AG04449 (cell line): ENCODE measurements at regions not wholly inside any gene's neighbourhood (a gene's known extent, or its start where the extent isn't known, plus 50 kb on each side); places are given as distances from the start of the nearest gene placed in this dataset.

Experiments used
- CTCF ChIA-PET: fragments of 350-600 bp; formaldehyde crosslinking; extraction: SDS; loops from one replicate; lab custom pipeline; 2021; ENCODE audit warnings: antibody characterized with exemption; lab: Yijun Ruan, JAX
- POLR2A ChIA-PET: fragments of 400-600, 350-600 bp; formaldehyde crosslinking; extraction: SDS; loops from one replicate; lab custom pipeline; 2020; ENCODE audit warnings: antibody characterized with exemption, inconsistent platforms; lab: Yijun Ruan, JAX
- DNase-seq: peaks from one replicate; pipeline ENCODE4 v3.0.0-alpha.2; 2010; ENCODE audit warnings: low read depth, low spot score
- H3K4me3 ChIP-seq: 2 replicates; pipeline ENCODE4 v1.5.1; 2011; ENCODE audit warnings: low read depth, mild to moderate bottlenecking, control low read depth, low read length
- TF ChIP-seq, protein P1 (sequence below): IDR thresholded peaks from one replicate; pipeline ENCODE4 v1.5.1; 2011; ENCODE audit warnings: mild to moderate bottlenecking, moderate library complexity, low read length, control low read depth, inconsistent platforms; ENCODE audit not compliant: insufficient read depth; ENCODE audit errors: missing control alignments

DNA sequence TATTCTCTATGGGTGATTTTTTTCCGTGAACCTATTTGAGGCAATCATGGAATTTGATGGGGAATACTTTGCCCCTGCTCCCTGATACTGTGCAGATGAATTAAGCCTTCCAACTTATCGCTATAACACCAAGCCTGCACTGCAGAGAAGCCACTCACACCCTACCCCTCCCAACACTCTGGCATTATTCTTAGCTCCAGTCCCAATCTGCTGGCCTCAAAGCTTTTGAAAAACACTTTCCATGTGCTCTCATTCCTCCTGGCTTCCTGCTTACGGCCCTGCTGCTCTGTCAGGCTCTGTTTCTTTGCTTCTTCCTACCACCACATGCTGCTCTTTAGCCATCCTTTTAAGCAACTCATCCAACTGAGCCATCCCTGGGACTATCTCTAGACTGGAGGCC, 327.8 kb upstream of the SLCO3A1 start:
- TF ChIP-seq, protein P1, sequence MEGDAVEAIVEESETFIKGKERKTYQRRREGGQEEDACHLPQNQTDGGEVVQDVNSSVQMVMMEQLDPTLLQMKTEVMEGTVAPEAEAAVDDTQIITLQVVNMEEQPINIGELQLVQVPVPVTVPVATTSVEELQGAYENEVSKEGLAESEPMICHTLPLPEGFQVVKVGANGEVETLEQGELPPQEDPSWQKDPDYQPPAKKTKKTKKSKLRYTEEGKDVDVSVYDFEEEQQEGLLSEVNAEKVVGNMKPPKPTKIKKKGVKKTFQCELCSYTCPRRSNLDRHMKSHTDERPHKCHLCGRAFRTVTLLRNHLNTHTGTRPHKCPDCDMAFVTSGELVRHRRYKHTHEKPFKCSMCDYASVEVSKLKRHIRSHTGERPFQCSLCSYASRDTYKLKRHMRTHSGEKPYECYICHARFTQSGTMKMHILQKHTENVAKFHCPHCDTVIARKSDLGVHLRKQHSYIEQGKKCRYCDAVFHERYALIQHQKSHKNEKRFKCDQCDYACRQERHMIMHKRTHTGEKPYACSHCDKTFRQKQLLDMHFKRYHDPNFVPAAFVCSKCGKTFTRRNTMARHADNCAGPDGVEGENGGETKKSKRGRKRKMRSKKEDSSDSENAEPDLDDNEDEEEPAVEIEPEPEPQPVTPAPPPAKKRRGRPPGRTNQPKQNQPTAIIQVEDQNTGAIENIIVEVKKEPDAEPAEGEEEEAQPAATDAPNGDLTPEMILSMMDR = no peak
- ChIA-PET POLR2A (no interaction called here), CTCF (interaction anchor here (0.7 to 1.9 kb wide), 2 partner anchors 223 to 224 kb away, joined by 3 to 9 read pairs; no protein-coding TSS in a partner anchor)

DNA sequence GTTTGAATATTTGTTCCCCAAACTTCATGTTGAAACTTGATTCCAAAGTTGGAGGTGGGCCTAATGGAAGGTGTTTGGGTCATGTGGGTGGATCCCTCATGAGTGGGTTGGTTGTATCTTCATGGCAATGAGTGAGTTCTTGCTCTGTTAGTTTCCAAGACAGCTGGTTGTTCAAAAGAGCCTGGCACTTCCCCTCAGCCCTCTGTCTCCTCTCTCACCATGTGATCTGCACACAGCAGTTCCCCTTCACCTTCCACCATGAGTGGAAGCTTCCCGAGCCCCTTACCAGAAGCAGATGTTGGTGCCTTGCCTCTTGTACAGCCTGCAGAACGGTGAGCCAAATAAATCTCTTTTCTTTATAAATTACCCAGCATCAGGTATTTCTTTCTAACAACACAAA, 327.1 kb upstream of the SLCO3A1 start:
- TF ChIP-seq, protein P1 = no peak
- POLR2A ChIA-PET = no interaction called here
- no peak for DNase-seq
- H3K4me3 ChIP-seq = no peak overlapping the region
- CTCF ChIA-PET = interaction anchor here (1.9 kb wide), 1 partner anchor 224 kb away, joined by 9 read pairs; no protein-coding TSS in a partner anchor

More for the DNA sequence above, 327.8 kb upstream of the SLCO3A1 start:
- H3K4me3 ChIP-seq = no peak overlapping the region
- no peak for DNase-seq

DNA sequence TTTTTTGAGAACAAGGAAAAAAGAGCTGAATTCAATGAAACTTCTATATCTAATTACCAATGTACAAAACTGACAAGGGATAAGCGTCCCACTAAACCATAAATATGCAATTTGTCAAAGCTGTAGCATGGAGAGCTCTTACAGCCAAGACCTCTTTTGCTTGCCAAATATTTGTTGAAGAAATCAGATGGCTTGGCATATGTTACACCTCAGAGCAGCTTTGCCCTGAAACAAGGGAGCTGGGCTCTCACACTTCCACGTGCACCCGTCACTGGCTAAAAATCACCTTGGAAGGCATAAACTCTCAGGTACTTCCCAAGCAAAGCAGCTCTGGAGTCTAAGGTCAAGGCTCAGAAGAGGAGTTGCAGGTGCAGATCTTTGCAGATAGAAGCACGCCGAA, 324.7 kb upstream of the SLCO3A1 start:
- ChIA-PET POLR2A (no interaction called here), CTCF (no interaction called here)
- H3K4me3 ChIP-seq = no peak overlapping the region
- TF ChIP-seq, protein P1 = no peak
- DNase-seq = no peak

DNA sequence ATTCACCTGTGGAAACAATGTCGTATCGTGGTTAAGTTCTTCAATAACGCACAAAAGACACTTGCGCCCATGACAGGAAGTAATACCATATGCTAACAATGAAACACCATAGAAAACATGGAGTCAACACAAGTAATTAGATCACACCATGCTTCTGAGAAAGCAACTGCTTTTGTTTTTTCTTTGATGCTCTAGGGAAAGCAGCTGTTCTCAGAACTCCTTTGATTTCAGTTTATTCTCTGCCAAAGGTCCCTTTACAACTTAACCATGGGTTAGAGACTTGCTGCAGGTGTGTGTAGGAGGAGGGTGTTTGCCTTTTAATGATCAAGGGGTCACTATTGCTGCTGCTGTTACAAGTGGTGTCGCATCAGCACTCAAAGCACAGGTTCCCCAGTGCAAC, 324.0 kb upstream of the SLCO3A1 start:
- CTCF ChIA-PET = interaction anchor here (1.9 kb wide), 1 partner anchor 227 kb away, joined by 5 read pairs; no protein-coding TSS in a partner anchor
- POLR2A ChIA-PET = no interaction called here
- TF ChIP-seq, protein P1 = no peak
- DNase-seq = no peak
- H3K4me3 ChIP-seq = no peak overlapping the region

DNA sequence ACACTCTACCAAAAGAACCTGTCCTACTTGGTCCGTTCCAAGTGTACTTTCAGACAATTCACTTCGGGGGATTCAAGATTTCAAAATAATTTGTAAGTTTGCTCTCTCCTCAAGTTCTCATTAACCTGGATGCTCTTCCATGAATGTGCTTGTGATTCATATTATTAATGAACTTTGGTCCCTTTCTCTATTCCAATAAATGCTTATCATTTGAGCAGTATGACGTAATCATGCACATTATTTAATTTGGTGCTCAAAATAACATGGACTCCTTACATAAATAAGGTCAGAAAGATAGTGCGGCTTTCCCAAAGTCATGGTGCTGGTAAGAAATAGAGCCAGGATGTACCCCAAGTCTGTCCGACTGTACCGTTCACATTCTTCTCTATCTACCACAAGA, 323.2 kb upstream of the SLCO3A1 start:
- DNase-seq = no peak
- H3K4me3 ChIP-seq = no peak overlapping the region
- CTCF ChIA-PET = interaction anchor here (1.9 kb wide), 1 partner anchor 228 kb away, joined by 5 read pairs; no protein-coding TSS in a partner anchor
- POLR2A ChIA-PET = no interaction called here
- TF ChIP-seq, protein P1 = no peak

DNA sequence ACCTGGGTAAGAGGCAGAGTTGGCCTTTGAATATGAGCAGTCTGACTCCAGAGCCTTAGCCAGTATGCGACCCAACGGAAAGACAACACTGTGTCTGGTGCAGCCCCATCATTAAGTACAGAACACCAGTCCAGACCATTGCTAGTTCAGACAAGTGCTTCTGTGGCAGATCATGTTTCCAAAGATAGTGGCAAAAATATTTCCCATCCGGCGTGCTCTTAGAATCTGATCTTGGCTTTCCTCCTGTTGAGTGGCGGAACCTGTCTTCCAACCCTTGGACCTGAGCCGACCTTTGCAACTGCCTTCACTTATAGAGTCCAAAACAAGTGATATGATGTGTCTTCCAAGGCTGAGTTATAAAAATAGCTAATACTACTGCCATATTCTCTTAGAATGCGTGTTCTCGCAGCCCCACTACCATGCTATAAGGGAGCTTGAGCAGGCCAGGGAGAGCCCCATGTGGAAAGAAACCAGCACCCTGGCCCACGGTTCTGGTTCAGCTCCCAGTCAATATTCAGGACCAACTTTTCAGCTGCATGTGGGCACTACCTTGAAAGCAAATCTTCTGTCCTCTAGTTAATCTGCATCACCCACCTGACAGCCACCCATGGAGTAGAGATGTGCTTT, 322.4 kb upstream of the SLCO3A1 start:
- H3K4me3 ChIP-seq = no peak overlapping the region
- ChIA-PET CTCF (interaction anchor here (1.9 kb wide), 1 partner anchor 229 kb away, joined by 5 read pairs; no protein-coding TSS in a partner anchor), POLR2A (no interaction called here)
- TF ChIP-seq, protein P1 = no peak
- no peak for DNase-seq
